GM13977 (cell line): ENCODE measurements at regions not wholly inside any gene's neighbourhood (a gene's known extent, or its start where the extent isn't known, plus 50 kb on each side); places are given as distances from the start of the nearest gene placed in this dataset.

Source experiments
- DNase-seq: peaks from one replicate; pipeline ENCODE4 v3.0.0; 2012; ENCODE audit warnings: low spot score
- in situ Hi-C: fragments of 300-500 bp; cut with MboI; formaldehyde crosslinking; loops from one replicate; pipeline ENCODE4 v1.12.0; 2022; ENCODE audit warnings: low sequenced_read_pairs, low pct_unique_long_range_greater_than_20kb, mixed read lengths, inconsistent platforms; ENCODE audit not compliant: unreplicated experiment
- TF ChIP-seq, protein P1 (sequence below): IDR thresholded peaks from 2 replicates; pipeline ENCODE4 v1.5.1; 2012; ENCODE audit warnings: mild to moderate bottlenecking, control low read depth; ENCODE audit not compliant: insufficient read depth; ENCODE audit errors: extremely low read depth, missing control alignments

GRCh38 chr5:26663500-26663899 lies 374.9 kb downstream of the CDH9 start:
- no peak for DNase-seq
- TF ChIP-seq, protein P1, sequence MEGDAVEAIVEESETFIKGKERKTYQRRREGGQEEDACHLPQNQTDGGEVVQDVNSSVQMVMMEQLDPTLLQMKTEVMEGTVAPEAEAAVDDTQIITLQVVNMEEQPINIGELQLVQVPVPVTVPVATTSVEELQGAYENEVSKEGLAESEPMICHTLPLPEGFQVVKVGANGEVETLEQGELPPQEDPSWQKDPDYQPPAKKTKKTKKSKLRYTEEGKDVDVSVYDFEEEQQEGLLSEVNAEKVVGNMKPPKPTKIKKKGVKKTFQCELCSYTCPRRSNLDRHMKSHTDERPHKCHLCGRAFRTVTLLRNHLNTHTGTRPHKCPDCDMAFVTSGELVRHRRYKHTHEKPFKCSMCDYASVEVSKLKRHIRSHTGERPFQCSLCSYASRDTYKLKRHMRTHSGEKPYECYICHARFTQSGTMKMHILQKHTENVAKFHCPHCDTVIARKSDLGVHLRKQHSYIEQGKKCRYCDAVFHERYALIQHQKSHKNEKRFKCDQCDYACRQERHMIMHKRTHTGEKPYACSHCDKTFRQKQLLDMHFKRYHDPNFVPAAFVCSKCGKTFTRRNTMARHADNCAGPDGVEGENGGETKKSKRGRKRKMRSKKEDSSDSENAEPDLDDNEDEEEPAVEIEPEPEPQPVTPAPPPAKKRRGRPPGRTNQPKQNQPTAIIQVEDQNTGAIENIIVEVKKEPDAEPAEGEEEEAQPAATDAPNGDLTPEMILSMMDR, result no peak
- in situ Hi-C loops, result no loop called here

GRCh38 chr5:26662806-26663360 lies 375.5 kb downstream of the CDH9 start:
- in situ Hi-C loops, result no loop called here
- TF ChIP-seq, protein P1, result no peak
- no peak for DNase-seq

DNA sequence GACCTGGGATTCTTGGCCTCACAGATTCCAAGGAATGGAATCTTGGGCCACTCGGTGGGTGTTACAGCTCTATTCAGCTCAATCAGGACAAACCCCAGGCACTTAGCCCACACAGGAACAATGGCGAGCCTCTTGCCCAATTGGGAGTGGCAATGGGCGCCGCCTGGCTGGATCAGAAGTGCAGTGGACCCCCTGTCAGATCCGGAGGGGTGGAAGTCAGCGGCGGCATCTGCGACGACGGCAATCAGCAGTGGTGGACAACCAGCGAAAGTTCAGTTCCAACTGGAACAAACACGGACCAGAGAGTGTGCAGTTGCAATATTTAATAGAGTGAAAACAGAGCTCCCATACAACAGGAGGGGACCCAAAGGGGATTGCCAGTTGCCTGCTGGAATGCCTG lies 378.3 kb downstream of the CDH9 start:
- no peak for DNase-seq
- in situ Hi-C loops, result no loop called here
- TF ChIP-seq, protein P1, result no peak

DNA sequence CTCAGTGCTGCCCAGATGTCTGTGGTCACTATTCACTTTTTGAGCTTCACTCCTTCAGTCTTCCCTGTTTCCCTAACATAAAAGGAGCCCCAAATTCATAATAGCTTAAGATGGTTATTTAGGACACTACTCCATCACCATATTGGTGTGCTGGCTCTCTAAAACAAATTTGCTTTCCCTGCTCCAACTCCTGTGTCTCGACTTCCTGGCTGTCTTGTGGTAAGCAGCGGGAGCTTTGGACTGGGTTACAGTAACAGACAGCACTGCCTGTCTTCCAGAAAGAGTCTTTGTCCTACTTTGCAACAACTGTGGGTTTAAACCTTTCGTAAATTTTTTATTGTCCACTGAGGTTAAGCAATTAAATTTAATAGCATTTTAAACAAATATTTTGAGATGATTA lies 389.4 kb downstream of the CDH9 start:
- TF ChIP-seq, protein P1, result no peak
- no peak for DNase-seq
- in situ Hi-C loops, result no loop called here

DNA sequence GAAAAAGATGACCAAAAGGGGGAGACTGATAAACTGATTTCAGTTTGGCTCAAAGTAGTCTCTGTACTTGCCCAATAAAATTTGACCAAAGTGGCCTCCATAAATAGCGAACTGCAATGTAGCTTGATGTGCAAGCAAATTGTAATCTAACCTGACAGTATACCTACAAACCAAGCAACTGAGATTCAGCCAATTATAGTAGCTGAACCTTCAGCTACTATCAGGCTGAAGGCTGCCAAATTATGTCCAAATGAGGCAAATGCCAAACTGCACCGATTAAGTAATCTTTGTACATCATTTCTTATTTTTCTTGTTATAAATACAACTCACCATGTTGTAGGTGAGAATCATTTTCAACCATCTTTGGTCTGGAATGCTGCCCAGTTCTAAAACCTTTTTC lies 390.6 kb downstream of the CDH9 start:
- in situ Hi-C loops, result no loop called here
- TF ChIP-seq, protein P1, result no peak
- no peak for DNase-seq

- TF ChIP-seq, protein P1, result no peak
- DNase-seq, result no peak
- in situ Hi-C loops, result no loop called here
Observed at GRCh38 chr5:26645659-26646058, 392.7 kb downstream of the CDH9 start.

DNA sequence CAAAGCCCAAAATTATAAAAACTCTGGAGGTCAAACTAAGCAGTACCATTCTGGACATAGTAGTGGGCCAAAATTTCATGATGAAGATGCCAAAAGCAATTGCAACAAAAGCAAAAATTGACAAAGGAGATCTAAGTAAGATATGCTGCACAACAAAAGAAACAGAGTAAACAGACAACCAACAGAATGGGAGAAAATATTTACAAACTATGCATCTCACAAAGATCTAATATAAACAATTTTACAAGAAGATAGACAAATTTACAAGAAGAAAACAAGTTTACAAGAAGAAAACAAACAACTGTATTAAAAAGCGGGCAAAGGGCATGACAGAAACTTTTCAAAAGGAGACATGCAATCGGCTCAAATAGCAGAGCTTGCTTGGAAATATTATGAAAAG lies 396.9 kb downstream of the CDH9 start:
- DNase-seq, result no peak
- TF ChIP-seq, protein P1, result no peak
- in situ Hi-C loops, result no loop called here
